ENCODE measurements at regions not wholly inside any gene's neighbourhood (a gene's known extent, or its start where the extent isn't known, plus 50 kb on each side); places are given as distances from the start of the nearest gene placed in this dataset.

- Mint-ChIP-seq H3K9me3 (no peaks in the 10 kb centered on the region), H3K36me3 (no peaks in the 10 kb centered on the region), H3K4me3 (no peak overlapping the region), H3K27me3 (peaks cover 33 to 35% of the 10 kb centered on the region in 2 donors), H3K4me1 (peaks cover 0 to 4% (median 2%) of the 10 kb centered on the region in 4 donors), H3K27ac (no peak overlapping the region)
- no peaks in the 10 kb centered on the region for H3K36me3 ChIP-seq (ENCODE audit: insufficient read depth, low read length)
- no peaks in the 10 kb centered on the region for H3K4me1 ChIP-seq (ENCODE audit: insufficient read depth, low read length)
- DNase-seq: no peak
- POLR2A ChIA-PET (ENCODE audit: partially characterized antibody): no interaction called here
- CTCF ChIA-PET (ENCODE audit: partially characterized antibody): interaction anchor here (0.9 to 3.4 kb wide), 3 partner anchors 9 to 838 kb away, joined by 4 to 14 read pairs (median 4); no protein-coding TSS in a partner anchor
- no peak overlapping the region for H3K4me3 ChIP-seq (ENCODE audit: low read length in 2 of 2)
- no peaks in the 10 kb centered on the region for H3K27me3 ChIP-seq (ENCODE audit: insufficient read depth, low read length)
- H3K9me3 ChIP-seq (ENCODE audit: control insufficient read depth in 1 of 2, low read length in 2 of 2): no peaks in the 10 kb centered on the region
- intact Hi-C loops (cut with micrococcal nuclease): loop anchor here (10.0 kb wide), 1 partner anchor 934 kb away; no protein-coding TSS in a partner anchor
- no peak overlapping the region for H3K27ac ChIP-seq (ENCODE audit: low read depth, low read length)
These were observed 63.7 kb upstream of the FANCC start for GRCh38 chr9:95381221-95381620.

GRCh38 chr9:95379630-95380029 lies 62.1 kb upstream of the FANCC start:
- intact Hi-C loops (cut with micrococcal nuclease): loop anchor here (1.0 to 10.0 kb wide), 3 partner anchors 682 to 935 kb away; no protein-coding TSS in a partner anchor
- Mint-ChIP-seq H3K4me3 (no peak overlapping the region), H3K4me1 (peaks cover 0 to 4% (median 2%) of the 10 kb centered on the region in 4 donors), H3K36me3 (no peaks in the 10 kb centered on the region), H3K27me3 (peaks cover 34 to 36% of the 10 kb centered on the region in 2 donors), H3K27ac (no peak overlapping the region), H3K9me3 (no peaks in the 10 kb centered on the region)
- H3K4me1 ChIP-seq (ENCODE audit: insufficient read depth, low read length): no peaks in the 10 kb centered on the region
- ChIA-PET POLR2A (ENCODE audit: partially characterized antibody) (no interaction called here), CTCF (ENCODE audit: partially characterized antibody) (interaction anchor here (0.6 to 3.4 kb wide), 5 partner anchors 18 to 840 kb away, joined by 3 to 14 read pairs (median 6); no protein-coding TSS in a partner anchor)
- peak in 4 of 5 donors; percentile 23 to 29 (median 26) for DNase-seq
- H3K27me3 ChIP-seq (ENCODE audit: insufficient read depth, low read length): no peaks in the 10 kb centered on the region
- no peaks in the 10 kb centered on the region for H3K9me3 ChIP-seq (ENCODE audit: control insufficient read depth in 1 of 2, low read length in 2 of 2)
- H3K36me3 ChIP-seq (ENCODE audit: insufficient read depth, low read length): no peaks in the 10 kb centered on the region
- H3K27ac ChIP-seq (ENCODE audit: low read depth, low read length): no peak overlapping the region
- H3K4me3 ChIP-seq (ENCODE audit: low read length in 2 of 2): no peak overlapping the region

- Histone ChIP-seq H3K4me3 (ENCODE audit: low read length in 2 of 2) (no peak overlapping the region), H3K4me1 (ENCODE audit: insufficient read depth, low read length) (no peaks in the 10 kb centered on the region), H3K27me3 (ENCODE audit: insufficient read depth, low read length) (no peaks in the 10 kb centered on the region), H3K36me3 (ENCODE audit: insufficient read depth, low read length) (no peaks in the 10 kb centered on the region), H3K9me3 (ENCODE audit: control insufficient read depth in 1 of 2, low read length in 2 of 2) (no peaks in the 10 kb centered on the region), H3K27ac (ENCODE audit: low read depth, low read length) (no peak overlapping the region)
- DNase-seq: no peak
- intact Hi-C loops (cut with micrococcal nuclease): no loop called here
- ChIA-PET CTCF (ENCODE audit: partially characterized antibody) (interaction anchor here (1.1 kb wide), 1 partner anchor 9 kb away, joined by 3 read pairs; no protein-coding TSS in a partner anchor), POLR2A (ENCODE audit: partially characterized antibody) (no interaction called here)
- Mint-ChIP-seq H3K9me3 (peaks cover 0 to 1% (median 0%) of the 10 kb centered on the region in 8 donors), H3K27me3 (peaks cover 22 to 31% of the 10 kb centered on the region in 2 donors), H3K4me1 (peaks cover 0 to 1% (median 0%) of the 10 kb centered on the region in 4 donors), H3K27ac (no peak overlapping the region), H3K4me3 (no peak overlapping the region), H3K36me3 (no peaks in the 10 kb centered on the region)
These were observed 56.4 kb upstream of the FANCC start for GRCh38 chr9:95373782-95374487.

GRCh38 chr9:95373069-95373681 lies 55.7 kb upstream of the FANCC start:
- H3K27me3 ChIP-seq (ENCODE audit: insufficient read depth, low read length): no peaks in the 10 kb centered on the region
- H3K9me3 Mint-ChIP-seq: peaks cover 0 to 1% (median 0%) of the 10 kb centered on the region in 8 donors
- H3K36me3 Mint-ChIP-seq: no peaks in the 10 kb centered on the region
- no peaks in the 10 kb centered on the region for H3K4me1 ChIP-seq (ENCODE audit: insufficient read depth, low read length)
- ChIA-PET CTCF (ENCODE audit: partially characterized antibody) (interaction anchor here (1.5 kb wide), 1 partner anchor 8 kb away, joined by 4 read pairs; no protein-coding TSS in a partner anchor), POLR2A (ENCODE audit: partially characterized antibody) (no interaction called here)
- no peaks in the 10 kb centered on the region for H3K9me3 ChIP-seq (ENCODE audit: control insufficient read depth in 1 of 2, low read length in 2 of 2)
- H3K4me3 ChIP-seq (ENCODE audit: low read length in 2 of 2): no peak overlapping the region
- no peak overlapping the region for H3K27ac ChIP-seq (ENCODE audit: low read depth, low read length)
- H3K4me1 Mint-ChIP-seq: peaks cover 0 to 1% (median 0%) of the 10 kb centered on the region in 4 donors
- intact Hi-C loops (cut with micrococcal nuclease): no loop called here
- no peak overlapping the region for H3K4me3 Mint-ChIP-seq
- H3K36me3 ChIP-seq (ENCODE audit: insufficient read depth, low read length): no peaks in the 10 kb centered on the region
- H3K27me3 Mint-ChIP-seq: peaks cover 24 to 36% of the 10 kb centered on the region in 2 donors
- no peak overlapping the region for H3K27ac Mint-ChIP-seq
- no peak for DNase-seq

- H3K9me3 ChIP-seq (ENCODE audit: control insufficient read depth in 1 of 2, low read length in 2 of 2): no peaks in the 10 kb centered on the region
- Mint-ChIP-seq H3K36me3 (no peaks in the 10 kb centered on the region), H3K27me3 (peaks cover 19 to 36% of the 10 kb centered on the region in 2 donors), H3K4me1 (peaks cover 0 to 1% (median 0%) of the 10 kb centered on the region in 4 donors), H3K9me3 (peaks cover 0 to 1% (median 0%) of the 10 kb centered on the region in 8 donors), H3K27ac (no peak overlapping the region), H3K4me3 (no peak overlapping the region)
- no peak for DNase-seq
- H3K4me3 ChIP-seq (ENCODE audit: low read length in 2 of 2): no peak overlapping the region
- intact Hi-C loops (cut with micrococcal nuclease): no loop called here
- no peaks in the 10 kb centered on the region for H3K36me3 ChIP-seq (ENCODE audit: insufficient read depth, low read length)
- ChIA-PET CTCF (ENCODE audit: partially characterized antibody) (interaction anchor here (0.7 kb wide), 1 partner anchor 610 kb away, joined by 3 read pairs; no protein-coding TSS in a partner anchor), POLR2A (ENCODE audit: partially characterized antibody) (no interaction called here)
- no peaks in the 10 kb centered on the region for H3K27me3 ChIP-seq (ENCODE audit: insufficient read depth, low read length)
- H3K4me1 ChIP-seq (ENCODE audit: insufficient read depth, low read length): no peaks in the 10 kb centered on the region
- H3K27ac ChIP-seq (ENCODE audit: low read depth, low read length): no peak overlapping the region
These were observed 52.6 kb upstream of the FANCC start for GRCh38 chr9:95370064-95370463.

- CTCF ChIA-PET (ENCODE audit: partially characterized antibody): no interaction called here
- Histone ChIP-seq H3K36me3 (ENCODE audit: insufficient read depth, low read length) (no peaks in the 10 kb centered on the region), H3K27ac (ENCODE audit: low read depth, low read length) (no peak overlapping the region), H3K4me3 (ENCODE audit: low read length in 2 of 2) (no peak overlapping the region), H3K4me1 (ENCODE audit: insufficient read depth, low read length) (no peaks in the 10 kb centered on the region), H3K9me3 (ENCODE audit: control insufficient read depth in 1 of 2, low read length in 2 of 2) (no peaks in the 10 kb centered on the region), H3K27me3 (ENCODE audit: insufficient read depth, low read length) (no peaks in the 10 kb centered on the region)
- peaks cover 0 to 1% (median 0%) of the 10 kb centered on the region in 4 donors for H3K4me1 Mint-ChIP-seq
- H3K9me3 Mint-ChIP-seq: peaks cover 0 to 1% (median 0%) of the 10 kb centered on the region in 8 donors
- POLR2A ChIA-PET (ENCODE audit: partially characterized antibody): no interaction called here
- no peak overlapping the region for H3K27ac Mint-ChIP-seq
- peaks cover 19 to 38% of the 10 kb centered on the region in 2 donors for H3K27me3 Mint-ChIP-seq
- DNase-seq: no peak
- H3K4me3 Mint-ChIP-seq: no peak overlapping the region
- intact Hi-C loops (cut with micrococcal nuclease): no loop called here
- no peaks in the 10 kb centered on the region for H3K36me3 Mint-ChIP-seq
These were observed 51.1 kb upstream of the FANCC start for GRCh38 chr9:95368377-95369160.

Data from CD4-positive, alpha-beta memory T cell (primary cell).